WI38 (cell line): ENCODE measurements at regions not wholly inside any gene's neighbourhood (a gene's known extent, or its start where the extent isn't known, plus 50 kb on each side); places are given as distances from the start of the nearest gene placed in this dataset.

Experiments used
- H3K4me3 ChIP-seq: 2 replicates; pipeline ENCODE4 v1.5.1; 2011; ENCODE audit warnings: low read depth, mild to moderate bottlenecking, control low read depth, low read length
- CTCF ChIP-seq: IDR thresholded peaks from 2 replicates; pipeline ENCODE4 v1.5.1; 2012; ENCODE audit warnings: low read depth, mild to moderate bottlenecking, control low read depth, low read length

DNA sequence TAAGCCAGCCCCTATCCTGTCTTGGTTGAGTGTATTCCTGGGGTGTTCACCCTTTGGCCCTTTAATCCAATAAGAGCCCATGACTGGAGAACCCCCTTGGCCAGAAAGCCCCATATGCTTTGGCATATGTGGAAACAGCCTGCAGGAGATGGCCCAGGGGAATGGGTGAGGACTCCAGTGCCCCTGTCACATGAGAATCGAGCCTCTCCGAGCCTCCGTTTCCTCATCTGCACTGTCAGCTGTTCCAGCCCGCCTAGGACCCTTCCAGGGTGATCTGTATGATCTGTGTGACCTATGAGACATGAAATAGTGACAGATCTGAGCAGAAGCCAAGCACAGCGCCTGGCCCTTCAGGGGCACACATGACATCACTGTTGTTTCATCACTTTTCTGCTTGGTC lies 300.7 kb downstream of the ZNF536 start:
- H3K4me3 ChIP-seq = no peak overlapping the region
- TF ChIP-seq CTCF = no peak

DNA sequence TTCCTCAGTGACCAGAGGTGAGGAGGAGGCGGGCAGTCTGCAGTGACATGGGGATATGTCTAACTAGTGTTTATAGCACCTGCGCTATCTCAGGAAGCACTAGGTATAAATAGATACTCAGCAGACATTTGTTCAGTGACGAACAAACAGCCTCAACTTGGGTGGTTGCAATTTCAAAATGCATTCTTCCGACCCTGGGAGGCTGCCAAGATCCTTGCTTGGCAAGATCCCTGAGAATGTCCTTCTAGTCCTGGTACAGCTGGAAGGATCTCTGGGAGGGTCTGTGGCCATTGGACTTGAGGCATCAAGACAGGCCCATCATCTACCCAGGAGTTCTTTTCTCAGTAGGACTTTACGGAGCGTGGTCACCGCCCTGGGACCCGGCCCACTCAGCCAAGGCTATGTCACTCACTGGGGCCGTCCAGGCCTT lies 299.5 kb downstream of the ZNF536 start:
- TF ChIP-seq CTCF = no peak
- no peak overlapping the region for H3K4me3 ChIP-seq

GRCh38 chr19:30671367-30671619 lies 299.1 kb downstream of the ZNF536 start:
- H3K4me3 ChIP-seq = no peak overlapping the region
- no peak for TF ChIP-seq CTCF

DNA sequence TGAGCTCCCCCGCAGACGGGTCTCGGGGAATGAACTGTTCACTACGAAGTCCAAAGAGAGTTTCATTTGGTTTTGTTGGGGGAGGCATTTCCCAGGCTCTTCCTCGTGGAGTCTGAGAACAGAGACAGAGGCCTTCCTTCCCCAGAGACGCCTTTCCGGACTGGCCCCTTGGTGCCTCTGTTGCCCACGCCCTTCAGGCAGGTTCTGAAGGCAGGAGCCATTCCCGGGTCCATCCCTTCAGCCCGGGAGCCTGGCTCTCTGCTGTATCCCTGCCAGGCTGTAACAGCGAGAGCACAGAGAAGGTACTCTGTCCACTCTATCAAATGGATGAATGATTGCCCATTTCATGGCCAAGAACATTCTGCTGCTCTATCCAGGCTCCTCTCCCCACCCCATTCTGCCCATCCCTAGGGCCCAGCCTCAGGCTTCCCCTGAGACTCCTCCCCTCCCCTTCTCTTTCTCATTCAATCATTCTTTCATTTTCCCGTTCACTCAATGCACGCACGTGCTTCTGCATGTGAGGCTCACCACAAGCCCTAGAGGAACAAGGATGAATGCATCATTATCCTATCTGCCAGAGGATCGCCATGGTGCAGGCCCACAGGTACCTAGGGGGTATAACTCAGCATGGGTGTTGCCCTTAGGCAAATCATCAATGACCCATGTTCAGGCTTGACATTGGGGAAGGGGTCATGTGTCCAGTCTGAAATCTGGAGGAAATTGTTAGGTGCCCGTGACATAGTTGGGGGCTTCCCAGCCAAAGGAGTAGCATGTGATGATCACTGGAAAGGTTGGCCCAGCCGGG lies 298.6 kb downstream of the ZNF536 start:
- H3K4me3 ChIP-seq = no peak overlapping the region
- TF ChIP-seq CTCF = no peak

DNA sequence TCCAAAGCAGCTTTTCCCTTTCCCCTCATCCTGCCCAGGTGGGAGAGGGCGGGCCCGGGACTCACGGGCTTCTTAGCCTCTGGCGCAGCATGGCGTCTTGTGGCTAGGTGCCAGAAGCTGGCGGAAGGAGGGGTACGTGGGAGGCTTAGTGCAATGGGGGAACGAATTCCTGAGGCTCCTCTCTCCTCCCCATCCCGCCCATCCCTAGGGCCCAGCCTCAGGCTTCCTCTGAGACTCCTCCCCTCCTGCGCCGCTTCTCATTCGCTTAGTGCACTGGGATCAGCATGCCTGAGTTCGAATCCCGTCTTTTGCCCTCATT lies 297.8 kb downstream of the ZNF536 start:
- no peak overlapping the region for H3K4me3 ChIP-seq
- TF ChIP-seq CTCF = no peak

DNA sequence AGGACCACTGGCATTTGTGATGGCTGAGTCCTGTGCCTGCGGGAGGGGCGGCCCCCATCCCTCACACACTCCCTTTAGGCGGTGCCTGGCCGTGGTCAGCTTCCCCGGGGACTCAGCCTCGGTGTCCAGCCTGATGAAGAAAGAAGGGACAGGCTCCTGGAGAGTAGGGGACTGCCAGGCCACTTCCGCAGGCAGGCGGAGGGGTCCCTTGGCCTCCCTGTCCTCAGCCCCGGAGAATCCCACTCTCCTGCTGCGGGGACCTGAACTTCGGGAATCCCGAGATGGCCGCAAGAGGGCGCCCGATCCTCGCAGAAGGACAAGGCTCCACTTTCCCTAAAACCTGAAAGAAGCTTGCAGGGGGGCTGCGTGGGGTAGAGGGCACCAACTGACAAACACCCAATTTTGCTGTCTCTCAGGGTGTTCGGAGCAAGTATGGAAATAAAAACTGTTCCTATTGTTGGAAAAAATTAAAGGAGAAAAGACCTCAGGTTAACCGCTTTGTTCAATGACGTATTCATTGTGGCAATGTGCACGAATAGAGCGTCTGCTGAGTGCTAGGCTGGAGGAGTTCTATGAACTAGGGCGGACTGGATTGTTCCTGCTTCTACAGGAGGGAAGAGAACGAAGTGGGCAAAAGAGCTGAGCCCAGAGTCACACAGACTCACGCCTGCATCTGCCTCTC lies 297.3 kb downstream of the ZNF536 start:
- H3K4me3 ChIP-seq = no peak overlapping the region

More for the DNA sequence above, 297.3 kb downstream of the ZNF536 start:
- TF ChIP-seq CTCF = peak; percentile 83
